ENCODE measurements at regions not wholly inside any gene's neighbourhood (a gene's known extent, or its start where the extent isn't known, plus 50 kb on each side); places are given as distances from the start of the nearest gene placed in this dataset.
A peak's percentile ranks its signal among the peaks of the same experiment; 100 is the strongest.

GRCh38 chr5:163670036-163670435 lies 164.6 kb downstream of the MAT2B start:
- no peak for ATAC-seq (ENCODE audit: low read depth in 2 of 2)
- Histone ChIP-seq H3K36me3 (ENCODE audit: control insufficient read depth, insufficient read depth, low read length) (no peaks in the 10 kb centered on the region), H3K4me3 (ENCODE audit: low read depth, low read length) (no peak overlapping the region), H3K9me3 (ENCODE audit: control insufficient read depth in 2 of 2, low read length in 2 of 2) (no peaks in the 10 kb centered on the region), H3K4me1 (ENCODE audit: control insufficient read depth, insufficient read depth, low read length, poor library complexity, severe bottlenecking) (no peaks in the 10 kb centered on the region), H3K27me3 (ENCODE audit: control insufficient read depth, insufficient read depth, low read length) (no peaks in the 10 kb centered on the region), H3K27ac (ENCODE audit: insufficient read depth, low read length, poor library complexity, severe bottlenecking) (no peak overlapping the region)
- DNase-seq = no peak
- H3K9me3 Mint-ChIP-seq = peaks cover 0 to 8% (median 2%) of the 10 kb centered on the region in 7 donors
- no peaks in the 10 kb centered on the region for H3K36me3 Mint-ChIP-seq
- no peak overlapping the region for H3K4me3 Mint-ChIP-seq
- H3K27me3 Mint-ChIP-seq = no peaks in the 10 kb centered on the region
- H3K27ac Mint-ChIP-seq = no peak overlapping the region
- H3K4me1 Mint-ChIP-seq = no peaks in the 10 kb centered on the region

- Mint-ChIP-seq H3K4me1 (no peaks in the 10 kb centered on the region), H3K9me3 (peaks cover 0 to 5% (median 0%) of the 10 kb centered on the region in 7 donors), H3K4me3 (no peak overlapping the region), H3K27ac (no peak overlapping the region), H3K27me3 (no peaks in the 10 kb centered on the region), H3K36me3 (no peaks in the 10 kb centered on the region)
- no peak for ATAC-seq (ENCODE audit: low read depth in 2 of 2)
- no peaks in the 10 kb centered on the region for H3K9me3 ChIP-seq (ENCODE audit: control insufficient read depth in 2 of 2, low read length in 2 of 2)
- H3K4me1 ChIP-seq (ENCODE audit: control insufficient read depth, insufficient read depth, low read length, poor library complexity, severe bottlenecking) = no peaks in the 10 kb centered on the region
- H3K27me3 ChIP-seq (ENCODE audit: control insufficient read depth, insufficient read depth, low read length) = no peaks in the 10 kb centered on the region
- H3K27ac ChIP-seq (ENCODE audit: insufficient read depth, low read length, poor library complexity, severe bottlenecking) = no peak overlapping the region
- H3K4me3 ChIP-seq (ENCODE audit: low read depth, low read length) = no peak overlapping the region
- H3K36me3 ChIP-seq (ENCODE audit: control insufficient read depth, insufficient read depth, low read length) = no peaks in the 10 kb centered on the region
- no peak for DNase-seq
Observed at GRCh38 chr5:163677092-163677491, 171.7 kb downstream of the MAT2B start.

GRCh38 chr5:163682234-163682633 lies 176.8 kb downstream of the MAT2B start:
- H3K27me3 Mint-ChIP-seq = no peaks in the 10 kb centered on the region
- Histone ChIP-seq H3K27me3 (ENCODE audit: control insufficient read depth, insufficient read depth, low read length) (no peaks in the 10 kb centered on the region), H3K9me3 (ENCODE audit: control insufficient read depth in 2 of 2, low read length in 2 of 2) (no peaks in the 10 kb centered on the region), H3K4me1 (ENCODE audit: control insufficient read depth, insufficient read depth, low read length, poor library complexity, severe bottlenecking) (no peaks in the 10 kb centered on the region), H3K36me3 (ENCODE audit: control insufficient read depth, insufficient read depth, low read length) (no peaks in the 10 kb centered on the region), H3K4me3 (ENCODE audit: low read depth, low read length) (no peak overlapping the region), H3K27ac (ENCODE audit: insufficient read depth, low read length, poor library complexity, severe bottlenecking) (no peak overlapping the region)
- no peak overlapping the region for H3K4me3 Mint-ChIP-seq
- no peaks in the 10 kb centered on the region for H3K4me1 Mint-ChIP-seq
- H3K36me3 Mint-ChIP-seq = no peaks in the 10 kb centered on the region
- DNase-seq (no peak), ATAC-seq (ENCODE audit: low read depth in 2 of 2) (no peak)
- H3K9me3 Mint-ChIP-seq = peaks cover 0 to 4% (median 1%) of the 10 kb centered on the region in 7 donors
- H3K27ac Mint-ChIP-seq = no peak overlapping the region

GRCh38 chr5:163687414-163687813 lies 182.0 kb downstream of the MAT2B start:
- no peaks in the 10 kb centered on the region for H3K27me3 Mint-ChIP-seq
- H3K27me3 ChIP-seq (ENCODE audit: control insufficient read depth, insufficient read depth, low read length) = no peaks in the 10 kb centered on the region
- no peaks in the 10 kb centered on the region for H3K4me1 ChIP-seq (ENCODE audit: control insufficient read depth, insufficient read depth, low read length, poor library complexity, severe bottlenecking)
- no peaks in the 10 kb centered on the region for H3K36me3 ChIP-seq (ENCODE audit: control insufficient read depth, insufficient read depth, low read length)
- no peaks in the 10 kb centered on the region for H3K36me3 Mint-ChIP-seq
- no peaks in the 10 kb centered on the region for H3K9me3 ChIP-seq (ENCODE audit: control insufficient read depth in 2 of 2, low read length in 2 of 2)
- no peak overlapping the region for H3K27ac ChIP-seq (ENCODE audit: insufficient read depth, low read length, poor library complexity, severe bottlenecking)
- no peak overlapping the region for H3K27ac Mint-ChIP-seq
- ATAC-seq (ENCODE audit: low read depth in 2 of 2) (no peak), DNase-seq (no peak)
- H3K4me3 Mint-ChIP-seq = no peak overlapping the region
- no peak overlapping the region for H3K4me3 ChIP-seq (ENCODE audit: low read depth, low read length)
- peaks cover 0 to 2% (median 0%) of the 10 kb centered on the region in 7 donors for H3K9me3 Mint-ChIP-seq
- no peaks in the 10 kb centered on the region for H3K4me1 Mint-ChIP-seq

- Histone ChIP-seq H3K27me3 (ENCODE audit: control insufficient read depth, insufficient read depth, low read length) (no peaks in the 10 kb centered on the region), H3K9me3 (ENCODE audit: control insufficient read depth in 2 of 2, low read length in 2 of 2) (no peaks in the 10 kb centered on the region), H3K27ac (ENCODE audit: insufficient read depth, low read length, poor library complexity, severe bottlenecking) (no peak overlapping the region), H3K36me3 (ENCODE audit: control insufficient read depth, insufficient read depth, low read length) (no peaks in the 10 kb centered on the region), H3K4me3 (ENCODE audit: low read depth, low read length) (no peak overlapping the region), H3K4me1 (ENCODE audit: control insufficient read depth, insufficient read depth, low read length, poor library complexity, severe bottlenecking) (no peaks in the 10 kb centered on the region)
- Mint-ChIP-seq H3K9me3 (no peaks in the 10 kb centered on the region), H3K4me3 (no peak overlapping the region), H3K27ac (no peak overlapping the region), H3K4me1 (no peaks in the 10 kb centered on the region), H3K27me3 (peaks cover 4% of the 10 kb centered on the region), H3K36me3 (no peaks in the 10 kb centered on the region)
- DNase-seq (no peak), ATAC-seq (ENCODE audit: low read depth in 2 of 2) (no peak)
Observed at GRCh38 chr5:163692091-163692490, 186.7 kb downstream of the MAT2B start.

GRCh38 chr5:163695830-163696578 lies 190.6 kb downstream of the MAT2B start:
- no peak overlapping the region for H3K4me3 ChIP-seq (ENCODE audit: low read depth, low read length)
- H3K9me3 Mint-ChIP-seq = no peaks in the 10 kb centered on the region
- no peak overlapping the region for H3K4me3 Mint-ChIP-seq
- peaks cover 4% of the 10 kb centered on the region for H3K27me3 Mint-ChIP-seq
- no peaks in the 10 kb centered on the region for H3K4me1 ChIP-seq (ENCODE audit: control insufficient read depth, insufficient read depth, low read length, poor library complexity, severe bottlenecking)
- ATAC-seq (ENCODE audit: low read depth in 2 of 2) = no peak
- no peak overlapping the region for H3K27ac Mint-ChIP-seq
- no peak overlapping the region for H3K27ac ChIP-seq (ENCODE audit: insufficient read depth, low read length, poor library complexity, severe bottlenecking)
- no peaks in the 10 kb centered on the region for H3K9me3 ChIP-seq (ENCODE audit: control insufficient read depth in 2 of 2, low read length in 2 of 2)
- H3K36me3 Mint-ChIP-seq = no peaks in the 10 kb centered on the region
- peak in 1 of 3 donors; percentile 3 for DNase-seq
- no peaks in the 10 kb centered on the region for H3K36me3 ChIP-seq (ENCODE audit: control insufficient read depth, insufficient read depth, low read length)
- H3K27me3 ChIP-seq (ENCODE audit: control insufficient read depth, insufficient read depth, low read length) = no peaks in the 10 kb centered on the region
- no peaks in the 10 kb centered on the region for H3K4me1 Mint-ChIP-seq

GRCh38 chr5:163696579-163696887 lies 191.1 kb downstream of the MAT2B start:
- H3K4me3 ChIP-seq (ENCODE audit: low read depth, low read length) = no peak overlapping the region
- no peaks in the 10 kb centered on the region for H3K27me3 ChIP-seq (ENCODE audit: control insufficient read depth, insufficient read depth, low read length)
- no peaks in the 10 kb centered on the region for H3K36me3 Mint-ChIP-seq
- no peak for ATAC-seq (ENCODE audit: low read depth in 2 of 2)
- peaks cover 4% of the 10 kb centered on the region for H3K27me3 Mint-ChIP-seq
- DNase-seq = no peak
- no peaks in the 10 kb centered on the region for H3K4me1 ChIP-seq (ENCODE audit: control insufficient read depth, insufficient read depth, low read length, poor library complexity, severe bottlenecking)
- H3K4me3 Mint-ChIP-seq = no peak overlapping the region
- no peak overlapping the region for H3K27ac Mint-ChIP-seq
- no peaks in the 10 kb centered on the region for H3K4me1 Mint-ChIP-seq
- H3K36me3 ChIP-seq (ENCODE audit: control insufficient read depth, insufficient read depth, low read length) = no peaks in the 10 kb centered on the region
- no peaks in the 10 kb centered on the region for H3K9me3 ChIP-seq (ENCODE audit: control insufficient read depth in 2 of 2, low read length in 2 of 2)
- H3K9me3 Mint-ChIP-seq = no peaks in the 10 kb centered on the region
- H3K27ac ChIP-seq (ENCODE audit: insufficient read depth, low read length, poor library complexity, severe bottlenecking) = no peak overlapping the region

GRCh38 chr5:163706053-163706771 lies 200.8 kb downstream of the MAT2B start:
- Mint-ChIP-seq H3K9me3 (peaks cover 0 to 2% (median 0%) of the 10 kb centered on the region in 7 donors), H3K4me1 (no peaks in the 10 kb centered on the region), H3K36me3 (no peaks in the 10 kb centered on the region), H3K4me3 (no peak overlapping the region), H3K27me3 (peaks cover 4% of the 10 kb centered on the region), H3K27ac (no peak overlapping the region)
- Histone ChIP-seq H3K36me3 (ENCODE audit: control insufficient read depth, insufficient read depth, low read length) (no peaks in the 10 kb centered on the region), H3K4me1 (ENCODE audit: control insufficient read depth, insufficient read depth, low read length, poor library complexity, severe bottlenecking) (no peaks in the 10 kb centered on the region), H3K9me3 (ENCODE audit: control insufficient read depth in 2 of 2, low read length in 2 of 2) (no peaks in the 10 kb centered on the region), H3K27ac (ENCODE audit: insufficient read depth, low read length, poor library complexity, severe bottlenecking) (no peak overlapping the region), H3K4me3 (ENCODE audit: low read depth, low read length) (no peak overlapping the region), H3K27me3 (ENCODE audit: control insufficient read depth, insufficient read depth, low read length) (no peaks in the 10 kb centered on the region)
- DNase-seq = no peak
- ATAC-seq (ENCODE audit: low read depth in 2 of 2) = no peak
